SU-DHL-6 (cell line): ENCODE measurements at regions not wholly inside any gene's neighbourhood (a gene's known extent, or its start where the extent isn't known, plus 50 kb on each side); places are given as distances from the start of the nearest gene placed in this dataset.
"Not testable (repeated sequence)": the region's sequence is repeated elsewhere in the genome, so short reads cannot be mapped to it uniquely, and the experiment has no call there.

Source experiments
- CTCF ChIP-seq: fragments of 200-600 bp; sonication (generic); IDR thresholded peaks from one replicate; pipeline ENCODE4 v1.5.1; 2017; ENCODE audit warnings: antibody characterized with exemption, mild to moderate bottlenecking, low read length, moderate library complexity; ENCODE audit not compliant: insufficient read depth, poor library complexity, severe bottlenecking
- EZH2phosphoT487 ChIP-seq: fragments of 200-600 bp; sonication (generic), shearing (Covaris generic); conservative IDR thresholded peaks from 2 replicates; pipeline ENCODE4 v1.6.1; 2018; ENCODE audit warnings: mild to moderate bottlenecking, antibody characterized with exemption, low read length, moderate library complexity, mixed read lengths

DNA sequence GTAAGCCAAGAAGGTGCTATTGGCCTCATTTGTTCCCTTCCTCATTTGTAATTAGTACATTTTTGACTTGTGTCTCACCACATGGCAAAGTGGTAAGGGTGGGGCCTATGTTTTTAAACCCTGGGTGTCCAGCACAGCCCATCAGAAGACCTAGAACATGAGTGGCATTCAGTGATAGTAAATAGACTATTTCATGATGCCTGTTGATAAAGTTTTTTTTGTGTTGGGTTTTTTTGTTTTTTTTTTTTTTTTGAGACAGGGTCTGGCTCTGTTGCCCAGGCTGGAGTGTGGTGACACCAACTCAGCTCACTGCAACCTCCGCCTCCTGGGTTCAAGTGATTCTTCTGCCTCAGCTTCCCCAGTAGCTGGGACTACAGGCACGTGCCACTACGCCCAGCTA is 74.8 kb downstream of the DOP1B start:
- not testable (repeated sequence) for TF ChIP-seq CTCF, EZH2phosphoT487
